ENCODE measurements at regions not wholly inside any gene's neighbourhood (a gene's known extent, or its start where the extent isn't known, plus 50 kb on each side); places are given as distances from the start of the nearest gene placed in this dataset.

DNA sequence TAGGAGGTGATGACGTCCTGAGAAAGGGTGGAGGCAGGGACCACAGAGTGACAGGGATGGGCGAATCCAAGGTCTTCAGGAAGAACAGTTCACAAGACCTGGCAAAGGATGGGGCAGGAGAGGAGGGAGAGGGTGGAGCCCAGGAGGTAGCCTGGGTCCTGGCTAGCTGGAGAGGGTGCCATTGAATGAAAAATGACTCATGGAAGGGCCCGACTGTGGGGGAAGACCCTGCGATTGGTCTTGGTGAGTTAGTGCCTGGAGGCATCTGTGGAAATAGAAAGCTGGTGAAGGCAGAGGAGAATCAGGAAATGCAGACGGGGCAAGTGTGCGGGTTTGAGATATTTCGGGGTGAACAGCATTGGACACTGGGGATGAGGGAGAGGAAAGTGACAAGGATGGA is 60.3 kb upstream of the SLC45A1 start:
- no peaks in the 10 kb centered on the region for H3K27me3 ChIP-seq (ENCODE audit: control insufficient read depth, insufficient read depth, low read length)
- no peak overlapping the region for H3K4me3 ChIP-seq (ENCODE audit: low read depth, low read length)
- H3K36me3 ChIP-seq (ENCODE audit: control insufficient read depth, insufficient read depth, low read length) = no peaks in the 10 kb centered on the region
- ChIA-PET POLR2A (no interaction called here), CTCF (no interaction called here)
- no peak for DNase-seq (ENCODE audit: low read depth)
- TF ChIP-seq, protein P1, sequence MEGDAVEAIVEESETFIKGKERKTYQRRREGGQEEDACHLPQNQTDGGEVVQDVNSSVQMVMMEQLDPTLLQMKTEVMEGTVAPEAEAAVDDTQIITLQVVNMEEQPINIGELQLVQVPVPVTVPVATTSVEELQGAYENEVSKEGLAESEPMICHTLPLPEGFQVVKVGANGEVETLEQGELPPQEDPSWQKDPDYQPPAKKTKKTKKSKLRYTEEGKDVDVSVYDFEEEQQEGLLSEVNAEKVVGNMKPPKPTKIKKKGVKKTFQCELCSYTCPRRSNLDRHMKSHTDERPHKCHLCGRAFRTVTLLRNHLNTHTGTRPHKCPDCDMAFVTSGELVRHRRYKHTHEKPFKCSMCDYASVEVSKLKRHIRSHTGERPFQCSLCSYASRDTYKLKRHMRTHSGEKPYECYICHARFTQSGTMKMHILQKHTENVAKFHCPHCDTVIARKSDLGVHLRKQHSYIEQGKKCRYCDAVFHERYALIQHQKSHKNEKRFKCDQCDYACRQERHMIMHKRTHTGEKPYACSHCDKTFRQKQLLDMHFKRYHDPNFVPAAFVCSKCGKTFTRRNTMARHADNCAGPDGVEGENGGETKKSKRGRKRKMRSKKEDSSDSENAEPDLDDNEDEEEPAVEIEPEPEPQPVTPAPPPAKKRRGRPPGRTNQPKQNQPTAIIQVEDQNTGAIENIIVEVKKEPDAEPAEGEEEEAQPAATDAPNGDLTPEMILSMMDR (IDR thresholded peaks at IDR 0.05; ENCODE audit: insufficient read depth, low read depth, low read length) = no peak

DNA sequence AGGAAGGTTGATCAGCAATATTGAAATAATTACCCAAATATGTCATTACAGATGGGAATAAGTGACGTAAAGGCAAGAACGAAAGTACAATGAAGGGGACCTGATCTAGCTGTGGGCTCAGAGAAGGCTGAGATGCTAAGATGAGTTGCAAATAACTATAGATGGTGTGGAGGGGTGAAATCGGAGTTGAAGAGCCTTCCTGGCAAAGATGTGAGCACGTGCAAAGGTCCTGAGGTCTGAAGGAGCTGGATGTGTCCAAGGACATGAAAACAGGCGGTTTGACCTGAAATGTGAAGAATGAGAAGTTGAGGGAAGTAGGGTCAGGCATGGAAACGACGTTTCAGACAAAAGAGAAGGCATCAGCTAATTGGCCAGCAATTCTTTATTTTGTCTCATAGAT is 61.6 kb upstream of the SLC45A1 start:
- Histone ChIP-seq H3K36me3 (ENCODE audit: control insufficient read depth, insufficient read depth, low read length) (no peaks in the 10 kb centered on the region), H3K27me3 (ENCODE audit: control insufficient read depth, insufficient read depth, low read length) (no peaks in the 10 kb centered on the region), H3K4me3 (ENCODE audit: low read depth, low read length) (no peak overlapping the region)
- ChIA-PET POLR2A (no interaction called here), CTCF (no interaction called here)
- TF ChIP-seq, protein P1 (IDR thresholded peaks at IDR 0.05; ENCODE audit: insufficient read depth, low read depth, low read length) = no peak
- no peak for DNase-seq (ENCODE audit: low read depth)

DNA sequence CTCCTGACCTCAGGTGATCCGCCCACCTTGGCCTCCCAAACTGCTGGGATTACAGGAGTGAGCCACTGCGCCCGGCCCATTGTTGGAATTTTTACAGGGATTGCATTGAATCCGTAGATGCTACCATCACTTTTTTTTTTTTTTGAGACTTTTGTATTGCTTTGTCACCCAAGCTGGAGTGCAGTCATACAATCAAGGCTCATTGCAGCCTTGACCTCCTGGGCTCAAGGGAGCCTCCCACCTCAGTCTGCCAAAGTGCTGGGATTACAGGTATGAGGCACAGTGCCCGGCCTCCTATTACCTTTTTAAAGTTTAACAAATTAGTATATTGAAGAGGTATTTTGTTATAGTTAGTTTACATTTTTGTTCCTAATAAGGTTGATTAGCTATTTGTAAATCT is 62.2 kb upstream of the SLC45A1 start:
- DNase-seq (ENCODE audit: low read depth) = no peak
- H3K4me3 ChIP-seq (ENCODE audit: low read depth, low read length) = no peak overlapping the region
- no peaks in the 10 kb centered on the region for H3K27me3 ChIP-seq (ENCODE audit: control insufficient read depth, insufficient read depth, low read length)
- CTCF ChIA-PET = no interaction called here
- POLR2A ChIA-PET = no interaction called here
- TF ChIP-seq, protein P1 (IDR thresholded peaks at IDR 0.05; ENCODE audit: insufficient read depth, low read depth, low read length) = no peak
- H3K36me3 ChIP-seq (ENCODE audit: control insufficient read depth, insufficient read depth, low read length) = no peaks in the 10 kb centered on the region

DNA sequence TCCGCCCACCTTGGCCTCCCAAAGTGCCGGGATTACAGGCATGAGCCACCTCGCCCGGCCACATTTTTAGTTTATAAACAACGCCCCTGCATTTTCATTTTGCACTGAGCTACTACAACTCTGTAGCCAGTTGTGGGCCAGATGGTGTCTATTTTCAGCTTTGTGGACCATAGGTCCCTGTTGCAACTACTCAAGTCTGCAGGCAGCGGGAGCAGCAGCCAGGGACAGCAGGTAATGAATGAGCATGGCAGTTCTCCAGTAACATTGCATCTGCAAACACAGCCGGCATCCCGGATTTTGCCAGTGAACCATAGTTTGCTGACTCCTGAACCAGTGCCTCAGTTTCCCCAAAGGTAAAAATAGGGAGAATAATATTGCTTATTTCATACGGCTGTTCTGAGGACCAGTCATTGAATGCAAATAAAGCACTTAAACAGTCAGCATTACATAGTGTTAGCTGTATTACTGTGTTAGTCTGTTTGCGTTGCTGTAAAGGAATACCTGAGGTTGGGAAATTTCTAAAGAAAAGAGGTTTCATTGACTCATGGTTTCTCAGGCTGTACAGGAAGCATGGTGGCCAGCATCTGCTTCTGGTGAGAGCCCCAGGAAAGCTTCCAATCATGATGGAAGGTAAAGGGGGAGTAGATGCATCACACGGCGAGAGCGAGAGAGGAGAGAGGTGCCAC is 65.5 kb upstream of the SLC45A1 start:
- CTCF ChIA-PET = interaction anchor here (0.7 to 1.0 kb wide), 2 partner anchors 17 to 33 kb away, joined by 3 read pairs; no protein-coding TSS in a partner anchor
- TF ChIP-seq, protein P1 (IDR thresholded peaks at IDR 0.05; ENCODE audit: insufficient read depth, low read depth, low read length) = no peak
- H3K36me3 ChIP-seq (ENCODE audit: control insufficient read depth, insufficient read depth, low read length) = no peaks in the 10 kb centered on the region
- POLR2A ChIA-PET = no interaction called here
- H3K27me3 ChIP-seq (ENCODE audit: control insufficient read depth, insufficient read depth, low read length) = no peaks in the 10 kb centered on the region
- no peak overlapping the region for H3K4me3 ChIP-seq (ENCODE audit: low read depth, low read length)
- DNase-seq (ENCODE audit: low read depth) = no peak

DNA sequence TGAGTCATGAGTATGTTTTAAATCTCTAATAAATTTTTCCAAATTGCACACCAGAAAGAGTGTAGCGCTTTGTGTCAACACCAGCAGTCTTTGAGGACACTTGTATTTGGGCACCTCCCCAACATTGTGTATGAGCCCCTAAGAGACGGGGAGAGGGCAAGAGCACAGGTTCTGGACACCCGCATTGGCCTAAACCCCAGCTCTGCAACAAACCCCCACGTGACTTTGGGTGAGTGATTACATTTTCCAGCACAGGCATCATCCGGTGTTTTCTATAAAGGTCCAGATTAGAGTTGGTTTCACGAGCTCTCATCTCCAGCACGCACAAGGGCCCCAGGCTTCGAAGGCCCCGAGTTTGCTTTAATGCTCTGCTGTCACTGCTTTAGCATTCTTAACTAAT is 66.3 kb upstream of the SLC45A1 start:
- ChIA-PET POLR2A (no interaction called here), CTCF (interaction anchor here (0.7 to 1.6 kb wide), 2 partner anchors 32 to 63 kb away, joined by 3 to 4 read pairs; no protein-coding TSS in a partner anchor)

More for the DNA sequence above, 66.3 kb upstream of the SLC45A1 start:
- H3K4me3 ChIP-seq (ENCODE audit: low read depth, low read length) = no peak overlapping the region
- no peaks in the 10 kb centered on the region for H3K36me3 ChIP-seq (ENCODE audit: control insufficient read depth, insufficient read depth, low read length)
- TF ChIP-seq, protein P1 (IDR thresholded peaks at IDR 0.05; ENCODE audit: insufficient read depth, low read depth, low read length) = no peak
- H3K27me3 ChIP-seq (ENCODE audit: control insufficient read depth, insufficient read depth, low read length) = no peaks in the 10 kb centered on the region
- DNase-seq (ENCODE audit: low read depth) = no peak
